GM19025 (cell line): ENCODE measurements at regions not wholly inside any gene's neighbourhood (a gene's known extent, or its start where the extent isn't known, plus 50 kb on each side); places are given as distances from the start of the nearest gene placed in this dataset.

Source experiments
- ATAC-seq: cut with Tn5 transposase; IDR thresholded peaks from one replicate; pipeline ENCODE4 v1.9.1; 2021; ENCODE audit warnings: mild to moderate bottlenecking, low read depth, moderate library complexity; ENCODE audit not compliant: unreplicated experiment

- ATAC-seq: no peak
These were observed 214.7 kb upstream of the FOXQ1 start for GRCh38 chr6:1096967-1097765.

GRCh38 chr6:1094306-1094705 lies 217.6 kb upstream of the FOXQ1 start:
- no peak for ATAC-seq

GRCh38 chr6:1091900-1092299 lies 220.0 kb upstream of the FOXQ1 start:
- ATAC-seq: no peak

GRCh38 chr6:1089859-1090258 lies 222.0 kb upstream of the FOXQ1 start:
- ATAC-seq: no peak

- ATAC-seq: no peak
These were observed 223.4 kb upstream of the FOXQ1 start for GRCh38 chr6:1088492-1089001.

GRCh38 chr6:1087154-1087843 lies 224.6 kb upstream of the FOXQ1 start:
- no peak for ATAC-seq

- ATAC-seq: no peak
These were observed 225.3 kb upstream of the FOXQ1 start for GRCh38 chr6:1086446-1087153.

- ATAC-seq: no peak
These were observed 229.5 kb upstream of the FOXQ1 start for GRCh38 chr6:1082285-1082935.

GRCh38 chr6:1081551-1082284 lies 230.2 kb upstream of the FOXQ1 start:
- ATAC-seq: no peak

- ATAC-seq: no peak
These were observed 231.2 kb upstream of the FOXQ1 start for GRCh38 chr6:1080453-1081337.

GRCh38 chr6:1079525-1079924 lies 232.4 kb upstream of the FOXQ1 start:
- ATAC-seq: no peak

- ATAC-seq: no peak
These were observed 234.2 kb upstream of the FOXQ1 start for GRCh38 chr6:1077478-1078416.

- ATAC-seq: no peak
These were observed 235.1 kb upstream of the FOXQ1 start for GRCh38 chr6:1076531-1077459.

- ATAC-seq: no peak
These were observed 236.0 kb upstream of the FOXQ1 start for GRCh38 chr6:1075880-1076279.

GRCh38 chr6:1075444-1075843 lies 236.5 kb upstream of the FOXQ1 start:
- ATAC-seq: no peak

GRCh38 chr6:1070085-1070521 lies 241.8 kb upstream of the FOXQ1 start:
- ATAC-seq: no peak

GRCh38 chr6:1068905-1069304 lies 243.0 kb upstream of the FOXQ1 start:
- ATAC-seq: no peak
